ENCODE measurements at regions not wholly inside any gene's neighbourhood (a gene's known extent, or its start where the extent isn't known, plus 50 kb on each side); places are given as distances from the start of the nearest gene placed in this dataset.

DNA sequence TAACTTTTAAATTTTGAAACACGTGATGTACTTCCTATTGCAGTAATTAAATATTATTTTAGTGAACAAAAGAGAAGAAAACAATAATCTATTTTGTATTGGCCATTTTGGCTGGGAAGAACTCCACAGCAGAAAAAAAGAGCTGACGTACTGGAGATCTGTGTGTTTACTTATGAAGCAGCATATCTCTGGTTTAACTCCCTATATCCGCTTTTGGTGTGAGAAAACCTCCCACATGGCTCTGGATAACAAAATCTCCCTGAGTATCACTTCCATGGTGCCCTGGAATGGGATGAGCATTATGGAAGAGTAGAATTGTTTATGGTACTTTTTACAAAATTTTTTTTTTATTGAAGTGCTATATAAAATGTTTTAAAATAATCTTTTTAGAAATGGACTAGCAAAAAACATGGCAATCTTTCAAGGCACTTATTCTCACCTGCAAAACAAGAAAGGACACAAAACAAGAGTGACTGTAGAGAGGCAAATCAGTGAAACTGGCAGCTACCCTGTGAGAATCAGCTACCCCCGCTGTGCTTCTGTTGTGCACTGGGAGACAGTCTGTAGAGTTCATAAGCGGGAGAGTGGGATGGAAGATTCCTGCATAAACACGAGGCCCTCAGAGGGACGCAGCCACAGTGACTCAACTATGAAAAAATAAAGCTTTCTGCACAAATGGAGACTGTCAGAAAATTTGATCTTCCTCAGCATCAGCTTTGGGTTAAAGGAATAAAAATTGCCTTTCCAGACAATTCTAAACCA is 762.2 kb upstream of the HS6ST1 start:
- TF ChIP-seq, protein P1, sequence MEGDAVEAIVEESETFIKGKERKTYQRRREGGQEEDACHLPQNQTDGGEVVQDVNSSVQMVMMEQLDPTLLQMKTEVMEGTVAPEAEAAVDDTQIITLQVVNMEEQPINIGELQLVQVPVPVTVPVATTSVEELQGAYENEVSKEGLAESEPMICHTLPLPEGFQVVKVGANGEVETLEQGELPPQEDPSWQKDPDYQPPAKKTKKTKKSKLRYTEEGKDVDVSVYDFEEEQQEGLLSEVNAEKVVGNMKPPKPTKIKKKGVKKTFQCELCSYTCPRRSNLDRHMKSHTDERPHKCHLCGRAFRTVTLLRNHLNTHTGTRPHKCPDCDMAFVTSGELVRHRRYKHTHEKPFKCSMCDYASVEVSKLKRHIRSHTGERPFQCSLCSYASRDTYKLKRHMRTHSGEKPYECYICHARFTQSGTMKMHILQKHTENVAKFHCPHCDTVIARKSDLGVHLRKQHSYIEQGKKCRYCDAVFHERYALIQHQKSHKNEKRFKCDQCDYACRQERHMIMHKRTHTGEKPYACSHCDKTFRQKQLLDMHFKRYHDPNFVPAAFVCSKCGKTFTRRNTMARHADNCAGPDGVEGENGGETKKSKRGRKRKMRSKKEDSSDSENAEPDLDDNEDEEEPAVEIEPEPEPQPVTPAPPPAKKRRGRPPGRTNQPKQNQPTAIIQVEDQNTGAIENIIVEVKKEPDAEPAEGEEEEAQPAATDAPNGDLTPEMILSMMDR (conservative IDR thresholded peaks at IDR 0.05; ENCODE audit: low read depth, low read length): no peak
- no peak for TF ChIP-seq EZH2 (IDR thresholded peaks at IDR 0.05; ENCODE audit: borderline replicate concordance, low read depth, low read length, poor library complexity, severe bottlenecking)
- POLR2A ChIA-PET (ENCODE audit: low non-redundant PET): no interaction called here
- no peak overlapping the region for H3K4me3 ChIP-seq (ENCODE audit: low read depth, low read length, poor library complexity, severe bottlenecking)
- BruUV-seq (replicated peaks): no TSS peak
- H3K27me3 ChIP-seq (replicated peaks; ENCODE audit: insufficient read depth, low read depth, low read length, poor library complexity): peaks cover 26% of the 10 kb centered on the region
- H3K4me1 ChIP-seq (ENCODE audit: insufficient read depth, low read length, poor library complexity, severe bottlenecking): no peaks in the 10 kb centered on the region
- H3K27ac ChIP-seq (ENCODE audit: low read depth, low read length, poor library complexity, severe bottlenecking): no peak overlapping the region
- CTCF ChIA-PET: no interaction called here
- no peaks in the 10 kb centered on the region for H3K36me3 ChIP-seq (ENCODE audit: insufficient read depth, low read length, poor library complexity, severe bottlenecking)
- DNase-seq (ENCODE audit: low spot score): no peak
- intact Hi-C loops (cut with micrococcal nuclease; ENCODE audit: unreplicated experiment): no loop called here
- no peaks in the 10 kb centered on the region for H3K9me3 ChIP-seq (ENCODE audit: low read depth, low read length, poor library complexity, severe bottlenecking)

DNA sequence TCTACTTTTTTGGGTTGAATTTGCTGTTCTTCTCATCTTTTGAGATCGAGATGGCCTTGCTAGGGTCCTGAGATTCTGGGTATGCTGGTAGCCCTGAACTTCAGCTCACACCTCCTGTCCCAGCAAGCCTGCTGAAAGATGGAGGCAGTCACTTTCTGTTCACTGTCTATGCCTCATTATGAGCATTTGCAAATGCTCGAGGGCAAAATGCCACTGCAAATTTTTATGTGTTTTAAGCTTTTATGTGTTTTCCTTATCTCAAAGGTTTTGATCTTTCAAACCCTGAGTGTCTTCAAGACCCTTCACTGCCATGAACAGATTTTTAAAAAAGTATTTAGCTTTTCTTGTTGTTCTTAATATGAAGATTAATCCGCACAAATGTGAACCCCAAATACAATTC is 766.7 kb upstream of the HS6ST1 start:
- Histone ChIP-seq H3K36me3 (ENCODE audit: insufficient read depth, low read length, poor library complexity, severe bottlenecking) (no peaks in the 10 kb centered on the region), H3K27me3 (replicated peaks; ENCODE audit: insufficient read depth, low read depth, low read length, poor library complexity) (peaks cover 17% of the 10 kb centered on the region), H3K27ac (ENCODE audit: low read depth, low read length, poor library complexity, severe bottlenecking) (no peak overlapping the region), H3K9me3 (ENCODE audit: low read depth, low read length, poor library complexity, severe bottlenecking) (no peaks in the 10 kb centered on the region), H3K4me3 (ENCODE audit: low read depth, low read length, poor library complexity, severe bottlenecking) (no peak overlapping the region), H3K4me1 (ENCODE audit: insufficient read depth, low read length, poor library complexity, severe bottlenecking) (no peaks in the 10 kb centered on the region)
- ChIA-PET CTCF (no interaction called here), POLR2A (ENCODE audit: low non-redundant PET) (no interaction called here)
- no peak for TF ChIP-seq EZH2 (IDR thresholded peaks at IDR 0.05; ENCODE audit: borderline replicate concordance, low read depth, low read length, poor library complexity, severe bottlenecking)
- TF ChIP-seq, protein P1 (conservative IDR thresholded peaks at IDR 0.05; ENCODE audit: low read depth, low read length): no peak
- DNase-seq (ENCODE audit: low spot score): no peak
- intact Hi-C loops (cut with micrococcal nuclease; ENCODE audit: unreplicated experiment): no loop called here
- BruUV-seq (replicated peaks): no TSS peak

DNA sequence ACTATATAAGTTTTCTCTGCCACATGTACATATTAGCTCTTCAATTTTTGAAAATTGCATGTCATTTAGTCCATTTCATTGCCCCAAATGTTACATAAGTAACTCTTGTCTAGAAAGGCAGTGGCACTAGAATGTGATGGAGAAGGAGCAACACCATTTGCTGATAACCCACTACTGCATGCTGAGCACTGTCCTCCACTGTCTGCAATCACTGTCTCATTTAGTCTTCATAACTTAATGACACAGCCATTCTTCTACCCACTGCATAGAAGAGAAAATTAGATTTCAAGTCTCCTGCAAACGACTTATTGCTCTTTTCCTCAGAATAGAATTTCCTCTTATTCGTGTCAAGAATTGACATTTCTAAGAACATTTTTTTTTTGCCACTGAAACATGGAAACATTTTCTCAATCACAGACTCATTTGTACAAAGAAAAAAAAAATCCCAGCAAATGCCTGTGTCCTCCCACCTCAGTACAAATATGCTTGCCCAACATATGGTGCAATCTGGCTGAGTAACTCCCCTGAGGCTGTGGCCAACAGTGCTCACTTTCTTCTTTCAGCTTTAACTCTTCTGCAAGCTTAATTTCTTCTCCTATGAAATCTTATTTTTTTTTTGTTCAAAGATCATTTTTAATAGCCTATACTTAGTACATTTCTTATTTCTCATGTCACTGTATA is 768.6 kb upstream of the HS6ST1 start:
- no TSS peak for BruUV-seq (replicated peaks)
- intact Hi-C loops (cut with micrococcal nuclease; ENCODE audit: unreplicated experiment): no loop called here
- DNase-seq (ENCODE audit: low spot score): no peak
- TF ChIP-seq EZH2 (IDR thresholded peaks at IDR 0.05; ENCODE audit: borderline replicate concordance, low read depth, low read length, poor library complexity, severe bottlenecking): no peak
- TF ChIP-seq, protein P1 (conservative IDR thresholded peaks at IDR 0.05; ENCODE audit: low read depth, low read length): no peak
- Histone ChIP-seq H3K4me3 (ENCODE audit: low read depth, low read length, poor library complexity, severe bottlenecking) (no peak overlapping the region), H3K27me3 (replicated peaks; ENCODE audit: insufficient read depth, low read depth, low read length, poor library complexity) (peaks cover 9% of the 10 kb centered on the region), H3K9me3 (ENCODE audit: low read depth, low read length, poor library complexity, severe bottlenecking) (no peaks in the 10 kb centered on the region), H3K27ac (ENCODE audit: low read depth, low read length, poor library complexity, severe bottlenecking) (no peak overlapping the region), H3K4me1 (ENCODE audit: insufficient read depth, low read length, poor library complexity, severe bottlenecking) (no peaks in the 10 kb centered on the region), H3K36me3 (ENCODE audit: insufficient read depth, low read length, poor library complexity, severe bottlenecking) (no peaks in the 10 kb centered on the region)
- CTCF ChIA-PET: no interaction called here
- POLR2A ChIA-PET (ENCODE audit: low non-redundant PET): no interaction called here

Measured in A673 (cell line).